ENCODE measurements at regions not wholly inside any gene's neighbourhood (a gene's known extent, or its start where the extent isn't known, plus 50 kb on each side); places are given as distances from the start of the nearest gene placed in this dataset.

DNA sequence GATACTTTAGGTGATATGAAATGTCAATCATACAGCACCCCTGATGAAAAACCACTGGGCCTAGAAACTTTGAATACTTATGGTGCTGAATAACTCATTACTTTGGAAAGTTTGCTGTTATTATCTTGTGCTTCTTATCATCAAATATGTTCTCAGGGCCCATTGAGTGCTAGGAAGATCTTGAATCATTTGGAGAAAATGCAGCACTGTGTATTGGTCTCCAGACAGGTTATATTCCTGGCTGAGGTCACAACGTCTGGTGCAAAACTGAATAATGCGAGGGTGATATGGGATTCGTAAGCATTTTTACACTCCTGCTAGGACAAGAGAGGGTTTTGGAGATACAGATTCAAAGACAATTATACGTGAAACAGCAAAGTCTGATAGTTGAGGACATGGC lies 249.4 kb upstream of the TNC start:
- no peak for DNase-seq (ENCODE audit: low read depth)

DNA sequence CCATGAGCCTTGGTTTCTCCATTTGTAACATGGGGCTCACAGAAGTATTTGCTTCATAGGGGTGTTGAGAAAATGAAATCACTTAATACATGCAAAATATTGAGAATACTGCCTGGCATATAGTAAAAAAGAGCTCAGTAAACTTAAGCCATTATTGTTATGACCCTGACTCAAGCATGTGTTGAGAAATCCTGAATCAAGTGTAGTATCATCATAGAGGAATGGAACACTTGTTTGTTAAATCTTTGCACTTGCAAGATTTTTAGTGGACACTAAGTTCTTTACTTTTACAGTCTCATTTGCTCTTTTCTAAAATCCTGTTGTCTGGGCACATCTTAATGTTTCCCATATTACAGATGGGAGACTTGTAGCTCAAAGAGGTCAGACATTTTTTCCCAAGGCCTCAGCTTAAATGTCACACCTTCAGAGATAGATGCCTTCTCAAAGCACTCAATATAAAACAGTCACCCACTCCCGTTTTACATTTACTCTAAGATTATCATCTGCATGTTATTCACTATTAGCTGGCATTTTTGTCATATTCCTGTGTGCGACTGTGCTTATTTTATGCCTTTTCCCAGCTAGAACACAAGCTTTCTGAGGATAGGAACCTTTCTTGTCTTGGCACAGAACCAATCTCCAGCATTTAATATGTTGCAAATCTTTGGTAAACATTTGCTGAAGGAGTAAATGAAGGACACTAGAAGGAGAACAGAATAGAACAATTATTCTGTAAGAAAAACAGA lies 250.0 kb upstream of the TNC start:
- DNase-seq (ENCODE audit: low read depth), result no peak

DNA sequence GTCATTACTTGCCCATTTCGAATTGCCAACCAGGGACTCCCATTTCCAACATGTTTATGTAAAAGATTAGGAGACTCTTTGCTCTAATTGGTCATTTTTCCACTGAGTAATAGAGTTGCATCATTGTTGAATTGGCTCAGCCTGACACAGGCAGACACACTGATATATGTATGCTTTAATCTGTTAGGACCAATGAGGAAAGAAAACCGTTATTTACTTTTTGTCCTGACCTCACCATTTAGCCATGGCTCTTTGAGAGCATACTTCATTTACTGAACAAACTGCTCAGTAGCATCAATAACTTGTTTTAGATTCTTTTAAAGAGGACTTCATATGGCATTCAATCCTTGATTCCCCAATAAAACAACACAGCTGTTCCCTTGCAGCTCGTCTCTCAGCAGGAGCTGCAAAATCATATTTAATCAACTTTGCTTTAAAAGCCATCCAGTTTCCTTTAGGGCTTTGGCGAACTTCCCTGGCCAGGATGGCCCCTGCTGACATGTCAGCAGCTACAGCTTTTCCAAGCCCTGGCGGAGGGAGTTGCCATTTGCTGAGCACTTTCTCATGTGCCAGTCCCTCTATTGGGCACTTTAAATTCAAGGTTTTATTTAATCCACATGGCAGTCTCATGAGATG lies 251.5 kb upstream of the TNC start:
- DNase-seq (ENCODE audit: low read depth), result peak; percentile 79

DNA sequence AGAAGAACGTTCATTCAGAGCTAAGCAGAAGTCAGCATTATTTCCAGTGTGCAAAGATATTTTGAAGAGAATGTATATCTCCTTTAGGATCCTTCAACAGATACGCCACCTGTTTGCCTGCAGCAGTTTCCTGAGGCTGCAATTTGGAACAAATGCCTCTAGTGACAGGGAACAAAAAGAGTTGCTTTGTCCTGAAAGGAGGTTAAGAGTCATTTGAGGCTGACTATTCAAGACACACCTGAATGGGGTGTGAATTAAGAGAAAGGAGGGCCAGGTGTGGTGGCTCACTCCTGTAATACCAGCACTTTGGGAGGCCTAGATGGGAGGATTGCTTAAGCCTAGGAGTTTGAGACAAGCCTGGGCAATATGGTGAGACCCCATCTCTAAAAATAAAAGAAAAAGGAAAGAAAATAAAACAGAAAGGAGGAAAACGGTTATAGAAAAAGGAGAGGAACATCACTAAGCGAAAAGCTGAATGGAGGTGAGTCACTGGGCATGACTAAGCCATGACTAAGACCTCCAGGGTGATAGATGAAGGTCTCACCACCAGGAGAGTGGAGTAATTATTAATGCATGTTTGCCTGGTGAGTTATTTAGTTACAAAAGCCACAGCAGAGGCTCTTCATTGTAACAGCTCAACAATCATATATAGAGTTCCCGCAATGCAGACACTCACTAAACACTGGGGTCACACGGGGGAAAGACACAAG lies 255.2 kb upstream of the TNC start:
- peak; percentile 97 for DNase-seq (ENCODE audit: low read depth)

DNA sequence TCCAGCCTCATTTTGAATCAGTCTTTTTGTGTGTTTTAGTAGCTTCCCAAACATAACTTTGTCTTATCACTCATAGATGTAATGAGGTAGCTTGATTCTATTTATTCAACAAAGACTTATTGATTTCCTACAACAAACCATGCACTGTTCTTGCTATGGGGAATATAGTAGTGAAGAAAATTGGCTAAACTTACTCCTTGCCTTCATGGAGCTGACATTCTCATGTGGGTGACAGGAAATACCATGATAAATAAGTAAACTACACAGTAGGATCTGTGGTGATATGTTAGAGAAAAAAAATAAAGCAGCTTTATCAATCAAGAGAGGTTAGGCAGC lies 255.7 kb upstream of the TNC start:
- no peak for DNase-seq (ENCODE audit: low read depth)

DNA sequence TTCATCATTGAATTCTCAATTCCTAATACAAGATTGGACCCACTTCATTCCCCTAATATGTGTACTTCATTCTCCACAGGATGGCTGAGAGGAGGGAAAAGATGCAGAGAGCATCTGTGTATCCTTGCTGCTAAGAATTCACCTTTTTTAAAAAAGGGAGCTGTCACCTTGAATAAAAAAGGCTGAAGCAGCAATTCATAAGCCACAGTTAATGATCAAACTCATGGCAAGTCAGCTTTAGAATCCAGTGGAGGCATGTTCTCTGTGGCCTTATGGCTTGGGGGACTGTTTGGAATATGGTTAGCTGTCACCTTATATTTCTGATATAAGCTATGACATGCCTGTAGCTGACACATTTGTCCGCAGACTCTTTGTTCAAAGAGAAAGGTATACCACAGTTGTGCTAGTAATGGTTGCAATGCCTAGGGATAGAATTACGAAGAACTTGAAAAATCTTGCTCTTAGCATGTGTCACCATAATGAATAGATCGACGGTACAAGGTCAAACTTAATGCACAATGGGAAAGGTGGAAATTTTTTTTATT lies 256.8 kb upstream of the TNC start:
- no peak for DNase-seq (ENCODE audit: low read depth)

DNA sequence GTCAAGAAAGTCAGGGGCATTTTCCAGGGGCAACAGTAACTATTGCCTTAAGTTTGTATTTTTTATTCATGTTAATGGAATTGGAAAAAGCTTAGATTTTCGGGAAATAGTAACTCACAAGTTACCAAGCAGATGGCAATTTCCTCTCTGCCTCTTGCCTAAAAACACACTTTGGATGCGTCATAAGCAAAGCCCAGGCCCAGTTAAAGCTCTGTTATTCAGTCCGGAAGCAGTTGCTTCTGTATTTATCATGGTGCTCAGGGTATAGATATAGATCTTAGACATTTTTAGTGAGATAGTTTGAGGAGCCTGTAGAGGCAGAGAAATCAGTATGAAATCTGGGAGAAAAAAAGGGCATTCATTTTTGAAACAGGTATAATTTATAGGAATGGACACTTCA lies 260.3 kb upstream of the TNC start:
- no peak for DNase-seq (ENCODE audit: low read depth)

DNA sequence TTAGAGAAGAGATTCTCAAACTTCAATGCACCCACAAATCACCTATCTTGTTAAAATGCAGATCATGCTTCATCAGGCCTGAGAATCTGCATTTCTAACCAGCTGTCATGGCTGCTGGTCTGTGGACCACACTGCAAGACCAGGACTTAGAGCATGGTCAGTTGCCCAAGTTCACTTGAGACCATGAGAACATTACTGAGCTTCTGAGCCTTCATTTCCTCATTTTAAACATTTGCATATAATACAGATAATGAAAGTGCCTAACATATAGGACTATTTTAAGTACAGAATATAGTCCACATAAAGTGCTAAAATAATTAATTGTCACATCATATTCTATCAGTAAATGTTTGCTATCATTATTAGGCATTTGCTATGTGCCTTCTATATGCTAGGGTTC lies 260.8 kb upstream of the TNC start:
- no peak for DNase-seq (ENCODE audit: low read depth)

DNA sequence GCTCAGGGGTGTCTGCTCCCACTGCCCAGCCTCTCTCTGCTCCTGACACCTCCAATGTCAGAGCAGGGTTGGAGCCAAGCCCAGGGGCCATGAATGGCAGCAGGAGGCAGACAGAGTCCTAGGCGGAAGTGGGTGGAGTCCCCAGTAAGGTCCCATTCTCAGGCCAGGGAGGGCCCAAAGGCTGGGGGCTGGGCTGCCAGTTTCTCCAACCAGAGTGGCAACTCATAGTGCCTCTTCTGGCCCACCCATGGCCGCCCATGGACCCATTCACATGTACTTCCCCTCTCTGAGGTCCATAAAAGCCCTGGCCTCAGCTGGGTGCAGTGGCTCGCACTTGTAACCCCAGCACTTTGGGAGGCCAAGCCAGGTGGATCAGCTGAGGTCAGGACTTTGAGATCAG lies 261.8 kb upstream of the TNC start:
- no peak for DNase-seq (ENCODE audit: low read depth)

DNA sequence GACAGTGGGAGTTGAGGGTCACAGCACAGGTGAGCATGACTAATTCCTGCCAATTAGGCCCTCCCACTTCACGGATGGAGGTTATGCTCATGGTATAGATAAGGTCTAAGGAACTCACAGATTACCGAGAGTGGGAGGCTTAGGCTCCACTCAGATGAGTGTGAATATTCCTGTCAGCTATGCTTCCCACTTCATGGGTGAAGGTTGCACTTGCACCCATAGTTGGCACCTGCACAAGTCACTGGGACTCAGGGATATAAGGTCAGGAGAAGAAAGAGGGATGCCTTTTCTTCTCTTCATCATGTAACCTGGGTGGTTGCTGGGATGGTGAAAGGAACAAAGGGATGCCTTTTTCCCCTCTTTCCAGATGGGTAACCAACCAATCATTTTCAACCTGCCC lies 264.9 kb upstream of the TNC start:
- DNase-seq (ENCODE audit: low read depth), result no peak

DNA sequence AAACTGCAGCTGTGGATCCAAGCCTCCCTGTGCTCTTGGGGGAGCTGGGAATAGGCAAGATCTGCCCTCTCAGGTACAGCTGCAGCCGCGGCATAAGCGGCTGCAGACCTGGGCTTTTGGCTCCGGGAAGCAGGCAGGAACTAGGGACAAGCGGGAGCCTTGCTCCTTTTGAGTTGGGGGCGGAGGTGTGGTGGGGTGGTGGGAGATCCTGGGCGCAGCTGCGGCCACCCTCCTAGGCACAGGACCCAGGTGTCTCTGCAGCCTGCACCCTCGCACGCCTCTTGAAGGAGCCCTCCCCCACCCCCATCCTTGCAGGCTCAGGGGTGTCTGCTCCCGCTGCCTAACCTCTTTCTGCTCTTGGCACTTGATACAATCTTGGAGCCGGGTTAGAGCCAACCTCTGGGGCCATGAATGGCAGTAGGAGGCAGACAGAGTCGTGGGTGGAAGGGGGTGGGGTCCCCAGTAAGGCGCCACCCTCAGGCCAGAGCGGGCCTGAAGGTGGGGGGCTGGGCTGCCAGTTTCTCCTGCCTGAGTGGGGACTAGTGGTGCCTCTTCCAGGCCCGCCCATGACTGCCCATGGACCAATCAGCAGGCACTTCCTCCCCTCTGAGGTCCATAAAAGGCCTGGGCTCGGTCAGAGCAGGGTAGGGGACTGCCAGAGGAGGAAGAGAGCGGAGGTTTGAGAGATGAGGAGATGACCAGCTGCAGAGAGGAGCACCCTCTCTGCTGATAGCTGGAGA lies 267.6 kb upstream of the TNC start:
- no peak for DNase-seq (ENCODE audit: low read depth)

DNA sequence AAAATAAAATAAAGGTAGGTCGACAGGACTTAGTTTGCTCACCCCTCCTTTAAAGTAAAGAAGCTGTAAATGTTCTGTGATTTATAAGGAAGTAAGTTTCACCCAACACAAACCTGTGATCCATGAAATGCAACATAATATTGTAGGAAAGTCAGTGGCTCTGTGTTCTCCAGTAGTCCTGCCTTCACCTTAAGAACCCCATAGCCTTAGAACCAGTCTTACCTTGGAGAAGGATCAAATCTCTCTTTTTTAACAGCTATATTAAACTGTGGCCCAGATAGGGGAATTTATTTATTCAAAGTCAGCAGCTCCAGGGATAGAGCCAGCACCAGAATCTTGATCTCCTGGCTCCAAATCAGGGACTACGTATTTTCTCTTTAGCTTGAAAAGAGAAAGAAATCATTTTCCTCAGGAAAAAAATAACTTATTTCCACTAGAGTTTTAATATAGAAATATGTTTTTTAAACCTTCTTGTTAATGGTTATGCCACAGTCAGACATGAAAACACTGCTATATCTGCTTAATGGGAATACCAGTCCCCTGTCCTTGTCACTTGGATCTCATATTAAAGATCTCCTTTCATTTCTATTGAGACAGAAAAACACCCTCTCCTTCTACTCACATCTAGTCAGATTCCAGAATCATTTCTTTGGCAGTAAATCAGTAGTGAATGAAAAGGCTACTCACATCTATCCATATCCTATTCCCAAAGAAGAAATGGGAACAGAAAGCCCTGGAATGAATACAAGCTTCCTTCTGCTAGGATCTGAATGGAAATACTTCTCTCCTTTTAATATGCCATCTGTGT lies 269.2 kb upstream of the TNC start:
- no peak for DNase-seq (ENCODE audit: low read depth)

DNA sequence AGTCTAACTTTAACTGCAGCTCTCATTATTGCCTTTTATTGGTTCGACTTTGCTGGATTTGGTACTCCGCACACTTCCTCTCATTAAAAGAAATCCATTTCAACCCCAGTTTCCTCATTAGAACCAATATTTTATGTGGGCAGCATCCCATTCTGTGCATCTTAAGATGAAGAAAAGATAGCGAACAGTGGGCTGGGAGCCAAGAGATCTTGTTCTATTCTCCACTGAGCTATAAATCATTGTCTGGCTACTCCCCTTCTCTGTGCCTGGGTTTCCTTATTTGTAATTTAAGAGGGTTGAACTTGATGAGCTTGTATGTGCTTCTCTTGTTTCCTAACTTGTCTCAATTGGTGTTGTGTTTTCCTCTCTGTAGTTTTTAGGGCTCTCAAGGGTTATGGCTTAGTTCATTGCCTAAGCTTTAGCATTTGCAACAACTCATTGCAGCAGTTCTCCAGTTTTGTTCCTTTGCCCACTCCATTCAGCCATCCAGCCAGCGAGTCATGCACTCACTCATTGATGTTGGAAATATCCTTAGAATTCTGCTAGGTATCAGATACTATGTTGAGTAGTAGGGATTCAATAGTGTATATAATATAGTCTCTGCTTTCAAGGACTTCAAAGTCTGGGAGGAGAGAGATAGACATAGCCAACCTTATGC lies 273.3 kb upstream of the TNC start:
- no peak for DNase-seq (ENCODE audit: low read depth)

DNA sequence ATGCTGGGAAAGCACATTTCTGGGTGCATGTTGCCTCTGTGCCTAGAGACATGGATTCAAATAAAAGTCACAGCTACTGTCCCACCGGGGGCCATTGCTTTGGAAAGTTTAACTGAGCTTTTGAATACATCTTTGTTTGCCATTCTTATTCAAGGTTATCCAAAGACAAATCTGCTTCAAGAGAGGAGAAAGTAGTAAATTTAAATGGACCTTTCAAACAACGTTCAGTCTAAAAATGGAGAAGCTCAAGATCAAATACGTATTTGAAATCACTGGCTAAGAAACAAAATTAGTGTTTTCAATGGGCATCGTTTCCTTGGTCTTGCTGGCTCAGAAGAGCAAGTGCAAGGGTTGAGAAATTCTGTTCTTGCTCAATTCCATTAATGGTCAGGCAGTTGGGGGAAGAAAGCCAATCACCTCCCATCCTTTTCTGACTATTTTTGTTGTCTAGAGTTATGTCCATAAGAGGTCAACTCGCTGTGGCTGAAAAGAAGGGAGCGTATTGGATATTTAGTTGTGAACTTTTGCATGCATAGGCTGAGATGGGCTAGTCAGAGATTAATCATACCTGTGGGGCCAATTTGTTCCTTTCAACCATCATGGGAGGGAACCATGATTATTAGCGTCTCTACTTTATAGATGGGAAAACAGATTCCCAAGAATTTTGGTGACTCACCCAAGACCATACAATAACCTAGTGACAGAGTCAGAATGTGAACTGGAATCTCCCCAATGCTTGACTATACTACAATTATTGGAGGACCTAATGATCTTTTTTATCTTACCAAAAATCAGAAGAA lies 276.2 kb upstream of the TNC start:
- DNase-seq (ENCODE audit: low read depth), result peak; percentile 53

DNA sequence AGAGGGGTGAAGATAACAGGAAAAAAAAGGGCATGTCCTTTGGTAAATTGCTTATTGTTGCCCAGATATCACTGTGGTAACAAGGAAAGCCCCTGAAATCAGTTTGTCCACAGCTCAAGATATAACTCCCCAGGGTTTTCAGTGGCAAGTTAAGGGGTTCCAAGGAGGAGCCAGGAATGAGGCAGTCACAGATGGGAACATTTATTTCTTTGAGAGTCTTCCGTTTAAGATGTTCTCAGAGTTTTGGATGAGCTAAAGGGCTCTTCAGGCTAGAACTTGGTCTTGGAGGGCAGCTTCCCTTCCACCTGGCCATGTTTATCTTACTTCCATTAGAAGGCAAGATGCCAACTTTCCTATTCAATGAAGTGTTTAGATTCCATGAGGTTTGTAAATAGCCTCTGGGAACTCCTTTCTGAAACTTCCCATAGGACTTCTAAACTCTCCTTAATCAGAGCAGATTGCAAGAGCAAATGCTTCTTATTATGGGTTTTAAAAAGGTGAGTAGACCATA lies 277.6 kb upstream of the TNC start:
- peak; percentile 77 for DNase-seq (ENCODE audit: low read depth)

DNA sequence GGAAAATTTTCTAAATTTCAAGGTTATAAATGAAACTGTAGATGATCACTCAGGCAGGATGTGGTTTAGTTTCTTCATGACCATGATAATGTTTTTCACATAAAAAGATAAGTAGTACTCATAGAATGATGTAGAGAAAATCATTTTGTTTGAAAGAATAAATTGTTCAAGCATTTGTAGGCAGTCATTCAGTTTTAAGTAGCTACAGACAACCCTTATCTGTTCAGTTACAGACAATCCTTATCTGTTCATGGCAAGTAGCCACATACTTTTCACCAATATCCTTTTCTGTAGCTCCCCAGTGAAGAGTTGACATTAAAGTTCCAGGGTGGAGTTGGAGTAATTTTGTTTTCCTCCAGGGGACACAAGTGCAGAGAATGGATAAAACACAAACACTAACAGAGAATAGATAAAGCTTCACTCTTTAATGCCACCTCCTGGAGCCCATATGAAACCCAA lies 278.1 kb upstream of the TNC start:
- DNase-seq (ENCODE audit: low read depth), result peak; percentile 65

DNA sequence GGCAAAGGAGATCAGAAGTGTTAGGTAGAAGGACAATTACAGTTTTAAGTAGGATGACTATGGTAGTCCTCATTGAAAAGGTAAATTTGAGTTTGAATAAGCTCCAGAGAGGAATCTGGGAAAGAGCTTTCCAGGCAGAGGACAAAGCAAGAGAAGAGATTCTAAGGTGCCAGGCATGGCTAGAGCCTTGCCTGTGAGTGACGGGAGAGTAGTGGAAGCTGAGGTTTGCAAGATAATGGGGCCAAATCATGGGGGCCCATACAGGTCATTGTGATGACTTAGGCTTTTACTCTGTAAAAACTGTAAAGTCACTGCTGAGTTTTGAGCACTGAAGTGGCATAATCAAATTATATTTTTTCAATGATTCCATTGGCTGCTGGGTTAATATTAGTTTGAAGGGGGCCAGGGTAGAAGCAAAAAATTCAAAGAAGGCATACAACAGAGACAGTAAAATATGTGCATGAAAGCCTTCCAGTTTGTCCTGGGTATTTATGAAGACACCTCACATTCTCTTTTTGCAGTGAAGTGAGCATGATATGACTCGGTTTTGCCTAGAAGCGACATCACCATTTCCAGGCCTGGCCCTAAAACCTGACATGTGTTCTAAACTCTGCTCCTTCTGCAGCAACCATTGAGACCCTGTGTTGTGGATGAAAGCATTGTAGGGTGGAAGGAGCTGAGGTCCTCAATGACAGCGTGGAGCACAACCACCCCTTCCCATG lies 279.8 kb upstream of the TNC start:
- DNase-seq (ENCODE audit: low read depth), result no peak

DNA sequence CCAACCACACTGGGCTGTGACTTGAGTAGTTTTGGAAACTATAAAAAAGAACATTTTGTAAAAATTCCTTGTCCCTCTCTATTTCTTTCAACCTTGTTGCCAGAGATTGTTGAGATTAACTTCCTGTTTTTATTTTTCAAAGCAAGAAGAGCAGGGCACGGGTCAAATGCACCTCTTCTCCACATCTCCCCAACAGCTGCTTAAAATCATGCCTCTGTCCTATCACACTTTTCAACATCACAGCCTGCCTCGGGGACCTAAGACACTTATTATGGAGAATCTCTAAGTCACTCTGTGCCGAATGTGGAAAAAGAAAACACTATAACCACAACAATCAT lies 280.3 kb upstream of the TNC start:
- DNase-seq (ENCODE audit: low read depth), result no peak

DNA sequence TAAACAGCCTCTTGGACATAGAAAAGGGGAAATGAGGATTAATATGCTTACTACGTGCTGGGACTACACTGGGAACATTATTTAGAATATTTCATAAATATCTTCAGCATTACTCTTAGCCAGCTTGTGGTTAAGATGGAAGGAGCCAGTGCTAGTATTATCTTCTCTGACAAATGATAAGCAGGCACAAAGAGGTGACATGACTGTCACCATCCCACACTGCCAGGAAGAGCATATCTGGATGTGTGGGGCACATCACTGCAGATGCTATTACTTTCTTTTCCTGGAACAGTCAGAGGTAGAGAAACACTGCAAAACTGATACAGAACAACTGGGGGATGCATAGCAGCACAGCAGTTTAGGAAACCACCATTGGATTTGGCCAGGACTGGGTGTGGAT lies 281.0 kb upstream of the TNC start:
- DNase-seq (ENCODE audit: low read depth), result no peak

All from RPMI7951 (cell line).